ENCODE measurements at regions not wholly inside any gene's neighbourhood (a gene's known extent, or its start where the extent isn't known, plus 50 kb on each side); places are given as distances from the start of the nearest gene placed in this dataset.

- H3K4me3 ChIP-seq (ENCODE audit: low read depth, low read length): no peak overlapping the region
- no peak for DNase-seq (ENCODE audit: low read depth)
- no peak for TF ChIP-seq CTCF (IDR thresholded peaks at IDR 0.05; ENCODE audit: control insufficient read depth, extremely low read depth, insufficient read depth)
Observed at GRCh38 chr6:150456466-150456865, 87.7 kb downstream of the IYD start.

GRCh38 chr6:150456902-150457643 lies 88.3 kb downstream of the IYD start:
- no peak for TF ChIP-seq CTCF (IDR thresholded peaks at IDR 0.05; ENCODE audit: control insufficient read depth, extremely low read depth, insufficient read depth)
- no peak overlapping the region for H3K4me3 ChIP-seq (ENCODE audit: low read depth, low read length)

GRCh38 chr6:150458579-150458978 lies 89.8 kb downstream of the IYD start:
- H3K4me3 ChIP-seq (ENCODE audit: low read depth, low read length): no peak overlapping the region
- DNase-seq (ENCODE audit: low read depth): no peak
- no peak for TF ChIP-seq CTCF (IDR thresholded peaks at IDR 0.05; ENCODE audit: control insufficient read depth, extremely low read depth, insufficient read depth)

More at GRCh38 chr6:150456902-150457643, 88.3 kb downstream of the IYD start:
- DNase-seq (ENCODE audit: low read depth): no peak

- TF ChIP-seq CTCF (IDR thresholded peaks at IDR 0.05; ENCODE audit: control insufficient read depth, extremely low read depth, insufficient read depth): no peak
- DNase-seq (ENCODE audit: low read depth): no peak
- no peak overlapping the region for H3K4me3 ChIP-seq (ENCODE audit: low read depth, low read length)
Observed at GRCh38 chr6:150463852-150464251, 95.0 kb downstream of the IYD start.

GRCh38 chr6:150464966-150465365 lies 96.2 kb downstream of the IYD start:
- TF ChIP-seq CTCF (IDR thresholded peaks at IDR 0.05; ENCODE audit: control insufficient read depth, extremely low read depth, insufficient read depth): no peak
- DNase-seq (ENCODE audit: low read depth): no peak
- no peak overlapping the region for H3K4me3 ChIP-seq (ENCODE audit: low read depth, low read length)

GRCh38 chr6:150465610-150466009 lies 96.8 kb downstream of the IYD start:
- H3K4me3 ChIP-seq (ENCODE audit: low read depth, low read length): no peak overlapping the region
- no peak for TF ChIP-seq CTCF (IDR thresholded peaks at IDR 0.05; ENCODE audit: control insufficient read depth, extremely low read depth, insufficient read depth)
- DNase-seq (ENCODE audit: low read depth): no peak

- TF ChIP-seq CTCF (IDR thresholded peaks at IDR 0.05; ENCODE audit: control insufficient read depth, extremely low read depth, insufficient read depth): no peak
- no peak overlapping the region for H3K4me3 ChIP-seq (ENCODE audit: low read depth, low read length)
- DNase-seq (ENCODE audit: low read depth): no peak
Observed at GRCh38 chr6:150466196-150466595, 97.4 kb downstream of the IYD start.

Data from LNCaP clone FGC (cell line).